Gastroesophageal sphincter (tissue), 4 donors: ENCODE measurements at regions not wholly inside any gene's neighbourhood (a gene's known extent, or its start where the extent isn't known, plus 50 kb on each side); places are given as distances from the start of the nearest gene placed in this dataset.

Source experiments
- ATAC-seq: fragments of 150-250 bp; one replicate; pipeline ENCODE4 v1.9.1; 2016; ENCODE audit warnings: mild to moderate bottlenecking, moderate library complexity
- H3K27ac ChIP-seq, 4 donors: fragments of 200-600 bp; sonication (generic) in 3 of 4; 1 replicate in 3 of 4; 2 replicates in 1 of 4; pipeline ENCODE4 v1.5.1; 2016 to 2019
- H3K27me3 ChIP-seq: fragments of 200-600 bp; sonication (generic); one replicate; pipeline ENCODE4 v1.5.1; 2019
- H3K36me3 ChIP-seq, 2 donors: fragments of 200-600 bp; sonication (generic); one replicate each; pipeline ENCODE4 v1.5.1; 2019; ENCODE audit warnings: control low read depth in 1 of 2
- H3K4me1 ChIP-seq, 3 donors: fragments of 200-600 bp; sonication (generic); 1 replicate in 2 of 3; 2 replicates in 1 of 3; pipeline ENCODE4 v1.5.1; 2016 to 2019; ENCODE audit warnings: control low read depth in 2 of 3
- H3K4me3 ChIP-seq, 2 donors: fragments of 200-600 bp; sonication (generic); one replicate each; pipeline ENCODE4 v1.5.1; 2019; ENCODE audit warnings: mild to moderate bottlenecking in 1 of 2, moderate library complexity in 1 of 2
- H3K9me3 ChIP-seq, 3 donors: fragments of 200-600 bp; sonication (generic); one replicate each; pipeline ENCODE4 v1.5.1; 2017 to 2019; ENCODE audit warnings: control low read depth in 2 of 3
- CTCF ChIP-seq, 4 experiments: fragments of 200-600 bp in 2 of 4; fragments of 450-650 bp in 2 of 4; sonication (generic) in 1 of 4; IDR thresholded peaks; one replicate each; pipeline ENCODE4 v1.5.1; 2017 to 2019; ENCODE audit warnings: antibody characterized with exemption in 4 of 4, mild to moderate bottlenecking in 2 of 4, moderate library complexity in 2 of 4
- EP300 ChIP-seq: sonication (generic); formaldehyde crosslinking; IDR thresholded peaks from one replicate; pipeline ENCODE4 v1.6.1; 2017; ENCODE audit warnings: antibody characterized with exemption, mild to moderate bottlenecking
- POLR2A ChIP-seq, 2 donors: fragments of 450-650 bp; IDR thresholded peaks; one replicate each; pipeline ENCODE4 v1.6.1; 2017; ENCODE audit warnings: antibody characterized with exemption in 2 of 2, mild to moderate bottlenecking in 2 of 2, moderate library complexity in 1 of 2
- POLR2AphosphoS5 ChIP-seq: sonication (generic); formaldehyde crosslinking; IDR thresholded peaks from one replicate; pipeline ENCODE4 v1.6.1; 2017; ENCODE audit warnings: antibody characterized with exemption
- WGBS, 2 donors: methylation state at CpG; one replicate each; pipeline ENCODE4 v1.1.5; 2018; ENCODE audit warnings: low coverage in 1 of 2; 5-methylcytosine and 5-hydroxymethylcytosine counted together

- TF ChIP-seq EP300 (no peak), POLR2A (IDR thresholded peaks at IDR 0.05) (no peak), POLR2AphosphoS5 (no peak), CTCF (IDR thresholded peaks at IDR 0.05) (no peak)
- Histone ChIP-seq H3K9me3 (no peaks in the 10 kb centered on the region), H3K36me3 (no peaks in the 10 kb centered on the region), H3K4me3 (no peak overlapping the region), H3K27ac (no peak overlapping the region), H3K4me1 (no peaks in the 10 kb centered on the region), H3K27me3 (no peaks in the 10 kb centered on the region)
- 89 to 90% methylated on average over 2 of the region's 2 CpGs for WGBS, 2 donors
- ATAC-seq: no peak
Observed at GRCh38 chr11:30811226-30811755, 225.1 kb upstream of the MPPED2 start.

- ATAC-seq: no peak
- Histone ChIP-seq H3K27ac (no peak overlapping the region), H3K36me3 (no peaks in the 10 kb centered on the region), H3K4me1 (no peaks in the 10 kb centered on the region), H3K27me3 (no peaks in the 10 kb centered on the region), H3K9me3 (peaks cover 0 to 4% (median 0%) of the 10 kb centered on the region in 3 donors), H3K4me3 (no peak overlapping the region)
- TF ChIP-seq CTCF (IDR thresholded peaks at IDR 0.05) (no peak), POLR2AphosphoS5 (no peak)
- 94 to 100% methylated on average over 2 of the region's 2 CpGs for WGBS, 2 donors
Observed at GRCh38 chr11:30810116-30810515, 224.0 kb upstream of the MPPED2 start.

- WGBS, 2 donors: 47 to 59% methylated on average over 4 of the region's 4 CpGs
- Histone ChIP-seq H3K36me3 (no peaks in the 10 kb centered on the region), H3K27ac (no peak overlapping the region), H3K4me1 (no peaks in the 10 kb centered on the region), H3K9me3 (peaks cover 0 to 4% (median 0%) of the 10 kb centered on the region in 3 donors), H3K27me3 (no peaks in the 10 kb centered on the region), H3K4me3 (no peak overlapping the region)
- ATAC-seq: no peak
- TF ChIP-seq POLR2A (IDR thresholded peaks at IDR 0.05) (no peak), EP300 (no peak), POLR2AphosphoS5 (no peak), CTCF (IDR thresholded peaks at IDR 0.05) (no peak)
Observed at GRCh38 chr11:30801357-30801756, 215.2 kb upstream of the MPPED2 start.

- Histone ChIP-seq H3K9me3 (peaks cover 0 to 2% (median 0%) of the 10 kb centered on the region in 3 donors), H3K27me3 (no peaks in the 10 kb centered on the region), H3K27ac (no peak overlapping the region), H3K4me3 (no peak overlapping the region), H3K4me1 (no peaks in the 10 kb centered on the region), H3K36me3 (no peaks in the 10 kb centered on the region)
- no peak for TF ChIP-seq POLR2A (IDR thresholded peaks at IDR 0.05)
- TF ChIP-seq EP300: no peak
- TF ChIP-seq CTCF (IDR thresholded peaks at IDR 0.05): no peak
- no peak for TF ChIP-seq POLR2AphosphoS5
- ATAC-seq: no peak
Observed at GRCh38 chr11:30800904-30801303, 214.8 kb upstream of the MPPED2 start.

- H3K27ac ChIP-seq: no peak overlapping the region
- TF ChIP-seq EP300 (no peak), POLR2AphosphoS5 (no peak), POLR2A (IDR thresholded peaks at IDR 0.05) (no peak), CTCF (IDR thresholded peaks at IDR 0.05) (no peak)
- no peaks in the 10 kb centered on the region for H3K36me3 ChIP-seq
- no peaks in the 10 kb centered on the region for H3K27me3 ChIP-seq
- no peak for ATAC-seq
- H3K4me3 ChIP-seq: no peak overlapping the region
- 83 to 98% methylated on average over 3 of the region's 3 CpGs for WGBS, 2 donors
- no peaks in the 10 kb centered on the region for H3K9me3 ChIP-seq
- H3K4me1 ChIP-seq: no peaks in the 10 kb centered on the region
Observed at GRCh38 chr11:30798547-30799236, 212.5 kb upstream of the MPPED2 start.
